NT2/D1 (cell line): ENCODE measurements at regions not wholly inside any gene's neighbourhood (a gene's known extent, or its start where the extent isn't known, plus 50 kb on each side); places are given as distances from the start of the nearest gene placed in this dataset.

ENCODE experiments used
- SUZ12 ChIP-seq: IDR thresholded peaks from 2 replicates; pipeline ENCODE4 v1.6.1; 2011; ENCODE audit not compliant: insufficient read length, insufficient read depth; ENCODE audit errors: extremely low read depth
- YY1 ChIP-seq: IDR thresholded peaks from 2 replicates; pipeline ENCODE4 v1.6.1; 2011; ENCODE audit not compliant: insufficient read length, insufficient read depth
- ZNF274 ChIP-seq: IDR thresholded peaks from 2 replicates; pipeline ENCODE4 v1.6.1; 2011; ENCODE audit warnings: mild to moderate bottlenecking, low read depth, low read length

DNA sequence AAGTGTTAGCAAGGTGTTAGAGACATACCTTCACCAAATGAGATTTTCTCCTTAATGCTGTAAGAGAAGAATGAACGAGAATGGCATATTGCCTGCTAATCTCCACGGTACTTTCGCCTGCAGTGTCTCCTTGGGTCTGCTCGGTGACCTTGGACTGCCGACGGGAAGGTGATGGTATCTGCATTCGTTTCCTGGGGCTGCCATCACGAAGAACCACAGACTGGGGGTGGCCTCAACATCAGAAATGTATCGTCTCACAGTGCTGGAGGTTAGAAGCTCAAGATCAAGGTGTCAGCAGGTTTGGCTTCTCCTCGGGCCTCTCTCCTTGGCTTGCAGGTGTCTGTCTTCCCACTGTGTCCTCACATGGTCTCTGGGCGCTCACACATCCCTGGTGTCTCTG lies 86.3 kb upstream of the TNRC6C start:
- TF ChIP-seq YY1 (no peak), ZNF274 (no peak), SUZ12 (no peak)
